IPS-18a (cell line): ENCODE measurements at regions not wholly inside any gene's neighbourhood (a gene's known extent, or its start where the extent isn't known, plus 50 kb on each side); places are given as distances from the start of the nearest gene placed in this dataset.

Experiments
- H3K27ac ChIP-seq: one replicate; pipeline ENCODE4 v1.5.1; 2013; ENCODE audit warnings: low read length
- H3K27me3 ChIP-seq: one replicate; pipeline ENCODE4 v1.6.1; 2013; ENCODE audit warnings: mild to moderate bottlenecking, low read length; ENCODE audit not compliant: control insufficient read depth, insufficient read depth
- H3K36me3 ChIP-seq: one replicate; pipeline ENCODE4 v1.6.1; 2013; ENCODE audit warnings: low read depth, low read length; ENCODE audit not compliant: control insufficient read depth
- H3K4me1 ChIP-seq: one replicate; pipeline ENCODE4 v1.6.1; 2013; ENCODE audit warnings: low read depth, low read length; ENCODE audit not compliant: control insufficient read depth
- H3K4me3 ChIP-seq: one replicate; pipeline ENCODE4 v1.5.1; 2013; ENCODE audit warnings: low read length
- H3K9ac ChIP-seq: one replicate; pipeline ENCODE4 v1.6.1; 2013; ENCODE audit warnings: mild to moderate bottlenecking, low read length, moderate library complexity
- H3K9me3 ChIP-seq: one replicate; pipeline ENCODE4 v1.6.1; 2013; ENCODE audit warnings: low read depth, low read length; ENCODE audit not compliant: control insufficient read depth

GRCh38 chr6:164105705-164106104 is 691.2 kb downstream of the QKI start:
- H3K27me3 ChIP-seq: no peaks in the 10 kb centered on the region
- H3K27ac ChIP-seq: no peak overlapping the region
- H3K4me3 ChIP-seq: no peak overlapping the region
- no peaks in the 10 kb centered on the region for H3K9me3 ChIP-seq
- peaks cover 13% of the 10 kb centered on the region for H3K4me1 ChIP-seq
- no peak overlapping the region for H3K9ac ChIP-seq
- no peaks in the 10 kb centered on the region for H3K36me3 ChIP-seq

DNA sequence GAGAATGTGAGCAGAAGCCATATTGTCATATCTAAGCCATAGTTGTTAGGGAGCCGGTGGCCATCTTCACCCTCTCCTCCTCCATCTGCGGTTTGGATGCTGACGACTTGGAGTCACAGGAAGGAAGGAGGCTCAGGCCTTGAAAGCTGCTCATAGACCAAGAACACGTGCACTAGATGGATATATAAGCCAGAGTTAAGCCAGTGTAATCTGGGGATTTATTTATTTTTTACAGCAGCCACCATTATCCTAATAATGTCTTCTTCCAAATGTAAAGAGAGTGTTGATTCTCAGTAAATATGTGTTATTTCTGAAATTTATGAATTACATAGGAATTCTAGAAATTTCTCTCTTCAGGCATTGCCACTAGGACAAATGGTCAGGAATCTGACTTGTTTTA is 689.9 kb downstream of the QKI start:
- Histone ChIP-seq H3K36me3 (no peaks in the 10 kb centered on the region), H3K4me1 (peaks cover 13% of the 10 kb centered on the region), H3K9ac (no peak overlapping the region), H3K9me3 (no peaks in the 10 kb centered on the region), H3K27ac (no peak overlapping the region), H3K27me3 (no peaks in the 10 kb centered on the region), H3K4me3 (no peak overlapping the region)

DNA sequence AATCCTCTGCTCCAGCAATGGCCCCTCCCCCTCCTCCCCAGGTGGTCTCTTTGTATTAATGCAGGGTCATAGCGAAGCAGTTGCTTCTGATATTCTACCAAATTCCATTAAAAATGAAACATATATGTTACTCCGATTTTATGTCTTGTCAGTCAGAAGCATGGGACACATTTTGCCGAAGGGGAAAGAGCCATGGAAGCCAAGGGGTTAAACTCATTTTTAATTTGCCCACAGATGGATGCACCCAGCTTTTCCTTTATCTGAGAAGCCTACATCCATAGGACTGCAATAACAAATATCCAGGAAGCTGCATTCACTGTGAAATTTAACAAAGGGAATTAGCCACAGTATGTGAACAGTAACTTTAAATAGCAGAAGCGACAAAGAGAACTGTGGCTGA is 688.2 kb downstream of the QKI start:
- Histone ChIP-seq H3K27ac (no peak overlapping the region), H3K27me3 (no peaks in the 10 kb centered on the region), H3K4me3 (no peak overlapping the region), H3K9ac (no peak overlapping the region), H3K36me3 (no peaks in the 10 kb centered on the region), H3K4me1 (peaks cover 13% of the 10 kb centered on the region), H3K9me3 (no peaks in the 10 kb centered on the region)

GRCh38 chr6:164101859-164102258 is 687.3 kb downstream of the QKI start:
- Histone ChIP-seq H3K27me3 (no peaks in the 10 kb centered on the region), H3K9ac (no peak overlapping the region), H3K9me3 (no peaks in the 10 kb centered on the region), H3K36me3 (no peaks in the 10 kb centered on the region), H3K4me1 (peaks cover 13% of the 10 kb centered on the region), H3K4me3 (no peak overlapping the region), H3K27ac (no peak overlapping the region)

DNA sequence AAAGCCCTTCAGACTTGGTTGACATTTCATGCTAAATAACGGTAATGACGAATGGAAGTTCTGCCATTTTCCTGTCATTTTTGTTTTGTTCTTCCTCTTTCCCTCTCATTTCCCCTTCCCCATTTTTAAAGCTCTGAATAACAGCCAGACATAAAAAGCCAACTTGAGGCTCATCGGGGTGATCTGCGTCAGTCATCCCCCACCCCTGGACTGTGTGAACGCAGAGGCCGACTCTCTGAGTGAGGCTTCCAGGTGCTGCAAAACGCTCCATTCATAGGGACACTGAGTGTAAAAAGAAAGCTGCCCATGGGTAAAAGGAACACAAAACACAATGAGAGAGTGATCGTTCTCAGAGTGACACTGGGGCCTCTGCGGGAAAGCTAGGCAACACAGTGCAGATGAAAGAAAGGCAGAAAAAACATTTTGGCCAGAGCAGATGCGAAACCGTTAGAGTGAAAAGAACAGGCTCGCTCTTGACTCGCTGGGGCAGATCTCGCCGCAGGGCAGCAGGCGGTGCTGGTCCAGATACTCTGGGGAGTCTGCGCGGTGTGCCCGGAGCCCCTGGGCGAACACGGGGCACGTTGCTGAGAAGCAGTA is 684.8 kb downstream of the QKI start:
- H3K36me3 ChIP-seq: no peaks in the 10 kb centered on the region
- no peaks in the 10 kb centered on the region for H3K9me3 ChIP-seq
- H3K27me3 ChIP-seq: no peaks in the 10 kb centered on the region
- no peak overlapping the region for H3K9ac ChIP-seq
- no peak overlapping the region for H3K4me3 ChIP-seq
- H3K27ac ChIP-seq: no peak overlapping the region
- H3K4me1 ChIP-seq: peaks cover 13% of the 10 kb centered on the region

DNA sequence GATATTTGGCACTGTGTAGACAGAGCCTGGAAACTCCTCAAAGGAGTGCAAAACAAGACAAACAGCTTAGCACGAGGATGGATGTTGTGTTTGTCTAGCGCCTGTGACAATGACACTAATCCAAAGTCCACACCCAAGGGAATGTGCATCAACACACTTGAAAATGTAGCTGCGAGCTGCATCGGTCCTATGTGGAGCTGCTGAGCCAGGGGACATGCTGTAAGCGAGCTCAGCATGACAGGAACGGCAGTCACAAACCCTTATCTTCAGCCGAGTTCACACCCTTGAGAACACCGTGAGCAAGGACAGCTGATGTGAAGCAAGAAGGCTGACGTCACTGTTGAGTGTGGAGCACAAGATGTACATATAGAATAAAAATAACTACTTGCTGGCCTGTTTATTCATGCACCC is 684.3 kb downstream of the QKI start:
- H3K9me3 ChIP-seq: no peaks in the 10 kb centered on the region
- H3K4me3 ChIP-seq: no peak overlapping the region
- H3K27ac ChIP-seq: no peak overlapping the region
- H3K27me3 ChIP-seq: no peaks in the 10 kb centered on the region
- no peaks in the 10 kb centered on the region for H3K36me3 ChIP-seq
- no peak overlapping the region for H3K9ac ChIP-seq
- peaks cover 13% of the 10 kb centered on the region for H3K4me1 ChIP-seq

DNA sequence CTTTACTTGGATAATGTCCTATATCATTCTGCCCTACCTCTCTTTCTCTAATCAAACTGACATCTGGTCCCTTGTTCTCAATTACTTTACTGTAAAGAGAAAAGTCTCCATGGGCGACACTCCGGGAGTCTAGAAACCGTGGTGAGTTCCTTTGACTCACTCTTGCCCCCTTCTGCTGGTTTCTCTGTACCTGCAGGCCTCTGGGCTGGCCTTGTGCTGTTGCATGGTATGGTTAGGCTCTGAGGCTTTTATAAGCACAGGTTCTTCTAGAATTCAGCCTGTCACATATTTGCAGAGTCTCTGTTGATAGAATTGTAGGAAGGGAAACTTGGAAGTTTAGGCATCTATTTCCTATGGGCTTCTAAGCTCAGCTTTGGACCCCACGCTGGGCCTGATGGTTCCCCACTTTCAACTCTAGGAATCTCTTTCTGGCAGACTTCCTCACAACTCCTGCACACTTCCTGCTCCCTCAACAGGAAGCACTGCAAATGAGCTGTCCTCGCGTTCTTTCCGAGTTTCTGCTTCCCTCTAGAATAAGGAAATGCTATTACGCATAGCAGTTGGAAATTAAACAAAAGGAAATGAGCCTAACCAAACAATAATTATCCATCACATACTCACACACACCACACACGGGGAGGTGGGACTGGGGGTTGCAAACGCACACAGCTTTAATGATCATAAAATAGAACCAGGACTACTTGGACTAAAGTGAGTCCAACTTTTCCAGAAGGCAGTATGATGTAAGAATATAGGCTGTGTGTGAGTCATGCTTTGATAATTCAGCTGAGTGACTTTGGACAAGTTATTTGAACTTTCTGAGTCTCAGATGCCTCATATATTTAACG is 683.3 kb downstream of the QKI start:
- H3K9ac ChIP-seq: no peak overlapping the region
- no peaks in the 10 kb centered on the region for H3K27me3 ChIP-seq
- H3K4me1 ChIP-seq: peaks cover 10% of the 10 kb centered on the region
- no peaks in the 10 kb centered on the region for H3K9me3 ChIP-seq
- no peak overlapping the region for H3K27ac ChIP-seq
- H3K36me3 ChIP-seq: no peaks in the 10 kb centered on the region
- H3K4me3 ChIP-seq: no peak overlapping the region

DNA sequence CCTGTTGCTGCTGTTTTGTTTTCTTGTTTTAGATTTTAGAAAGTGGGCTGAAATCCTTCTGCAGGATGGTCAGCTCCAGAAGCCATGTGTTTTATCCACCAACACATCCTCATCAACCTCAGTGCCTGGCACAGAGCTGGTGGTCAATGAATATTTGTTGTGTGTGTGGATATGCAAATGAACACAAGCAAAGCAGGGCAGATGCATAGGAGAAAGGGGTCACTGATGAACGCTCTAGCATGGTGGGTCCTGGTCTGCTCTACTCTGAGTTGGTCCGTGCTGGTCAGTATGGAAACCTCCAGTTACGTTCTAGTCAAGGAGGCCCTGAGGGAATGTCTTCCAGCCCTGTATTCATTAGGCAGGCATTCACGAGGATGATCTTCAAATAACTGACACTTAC is 682.5 kb downstream of the QKI start:
- peaks cover 3% of the 10 kb centered on the region for H3K4me1 ChIP-seq
- no peaks in the 10 kb centered on the region for H3K27me3 ChIP-seq
- H3K9ac ChIP-seq: no peak overlapping the region
- H3K4me3 ChIP-seq: no peak overlapping the region
- H3K9me3 ChIP-seq: no peaks in the 10 kb centered on the region
- no peaks in the 10 kb centered on the region for H3K36me3 ChIP-seq
- H3K27ac ChIP-seq: no peak overlapping the region

DNA sequence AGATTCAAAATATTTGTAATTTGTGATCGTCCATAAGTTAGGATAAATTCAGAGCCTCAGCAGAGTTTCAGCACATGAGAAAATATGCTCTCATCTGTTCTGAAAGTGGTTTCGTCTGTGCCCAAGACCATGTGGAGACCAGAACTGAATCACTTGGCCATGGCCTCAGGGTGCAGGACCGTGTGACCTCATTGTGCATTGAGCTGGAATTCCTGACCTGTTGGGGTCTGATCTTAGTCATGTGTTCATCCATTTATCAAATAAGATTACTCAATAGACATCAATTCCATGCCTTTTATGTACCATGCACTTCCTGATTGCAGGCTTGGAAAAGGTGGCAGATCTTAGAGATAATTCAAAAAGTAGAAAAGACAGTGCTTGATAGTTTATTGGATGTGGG is 680.5 kb downstream of the QKI start:
- H3K4me3 ChIP-seq: no peak overlapping the region
- no peak overlapping the region for H3K9ac ChIP-seq
- H3K4me1 ChIP-seq: no peaks in the 10 kb centered on the region
- no peaks in the 10 kb centered on the region for H3K36me3 ChIP-seq
- H3K27me3 ChIP-seq: no peaks in the 10 kb centered on the region
- H3K9me3 ChIP-seq: no peaks in the 10 kb centered on the region
- H3K27ac ChIP-seq: no peak overlapping the region

- H3K4me3 ChIP-seq: no peak overlapping the region
- no peaks in the 10 kb centered on the region for H3K9me3 ChIP-seq
- no peaks in the 10 kb centered on the region for H3K27me3 ChIP-seq
- no peak overlapping the region for H3K27ac ChIP-seq
- H3K4me1 ChIP-seq: no peaks in the 10 kb centered on the region
- no peaks in the 10 kb centered on the region for H3K36me3 ChIP-seq
- H3K9ac ChIP-seq: no peak overlapping the region
Observed at GRCh38 chr6:164087870-164088269, 673.4 kb downstream of the QKI start.

DNA sequence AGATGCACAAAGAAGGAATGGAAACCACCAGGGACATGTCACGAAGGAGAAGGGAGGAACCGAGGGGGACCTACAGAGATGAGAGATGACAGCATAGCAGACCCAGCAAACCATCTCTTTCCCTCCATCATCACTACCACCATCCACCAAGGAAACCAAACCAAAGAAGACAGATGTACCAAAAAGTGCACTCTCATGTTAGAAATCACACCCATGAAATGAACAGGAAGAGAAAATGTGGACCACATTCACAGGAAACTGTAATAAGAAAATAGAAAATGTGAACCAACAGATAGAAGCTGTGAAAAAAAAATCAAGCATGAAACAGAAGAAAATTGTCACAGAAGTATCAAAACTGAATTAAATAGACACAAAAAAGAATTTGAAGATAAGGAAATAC is 672.7 kb downstream of the QKI start:
- no peak overlapping the region for H3K27ac ChIP-seq
- H3K9me3 ChIP-seq: no peaks in the 10 kb centered on the region
- no peaks in the 10 kb centered on the region for H3K36me3 ChIP-seq
- no peaks in the 10 kb centered on the region for H3K27me3 ChIP-seq
- H3K4me3 ChIP-seq: no peak overlapping the region
- no peaks in the 10 kb centered on the region for H3K4me1 ChIP-seq
- H3K9ac ChIP-seq: no peak overlapping the region
